HG03439 (cell line): ENCODE measurements at regions not wholly inside any gene's neighbourhood (a gene's known extent, or its start where the extent isn't known, plus 50 kb on each side); places are given as distances from the start of the nearest gene placed in this dataset.

Experiments
- ATAC-seq: cut with Tn5 transposase; IDR thresholded peaks from one replicate; pipeline ENCODE4 v1.9.1; 2021; ENCODE audit warnings: mild to moderate bottlenecking, moderate library complexity; ENCODE audit not compliant: unreplicated experiment

DNA sequence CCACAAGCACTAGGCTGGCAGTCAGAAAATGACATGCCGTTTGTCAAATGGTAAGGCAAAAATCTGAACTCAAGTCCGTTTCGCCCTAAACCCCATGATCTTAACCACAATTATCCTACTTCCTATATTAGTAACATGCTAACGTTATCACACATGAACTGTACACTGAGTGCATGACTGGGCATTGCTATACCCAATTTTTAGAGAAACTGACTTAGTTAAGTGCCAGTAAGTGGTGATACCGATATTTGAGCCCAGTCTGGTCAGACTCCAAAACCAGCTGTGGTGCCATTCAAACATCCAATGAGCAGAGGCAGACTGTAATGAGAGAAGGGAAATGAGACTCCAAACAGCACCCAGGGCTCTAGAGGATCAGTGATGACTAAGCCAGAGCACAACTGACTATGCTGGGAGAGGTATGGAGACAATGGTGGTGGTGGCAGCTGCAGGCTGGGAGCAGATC is 311.7 kb upstream of the PKDCC start:
- ATAC-seq, result peak; percentile 86

DNA sequence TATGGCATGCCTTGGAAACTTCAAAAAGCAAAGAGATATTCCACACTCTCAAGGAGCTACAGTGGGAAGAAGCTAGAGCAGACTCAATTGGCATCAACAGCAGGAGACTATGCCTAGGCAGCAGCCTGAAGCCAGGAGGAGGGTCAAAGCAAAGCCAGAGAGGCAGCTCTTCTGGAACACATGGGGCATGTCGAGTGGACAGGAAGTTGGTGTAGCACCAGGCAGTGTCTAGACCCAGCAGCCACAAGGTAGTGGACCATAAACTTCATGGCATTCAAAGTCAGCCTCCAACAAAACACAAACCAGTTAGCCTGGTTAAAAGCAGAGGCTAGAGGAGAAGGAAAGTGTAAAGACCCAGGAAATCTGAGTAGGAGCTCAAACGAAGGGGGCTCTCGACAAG is 311.2 kb upstream of the PKDCC start:
- peak; percentile 27 for ATAC-seq

DNA sequence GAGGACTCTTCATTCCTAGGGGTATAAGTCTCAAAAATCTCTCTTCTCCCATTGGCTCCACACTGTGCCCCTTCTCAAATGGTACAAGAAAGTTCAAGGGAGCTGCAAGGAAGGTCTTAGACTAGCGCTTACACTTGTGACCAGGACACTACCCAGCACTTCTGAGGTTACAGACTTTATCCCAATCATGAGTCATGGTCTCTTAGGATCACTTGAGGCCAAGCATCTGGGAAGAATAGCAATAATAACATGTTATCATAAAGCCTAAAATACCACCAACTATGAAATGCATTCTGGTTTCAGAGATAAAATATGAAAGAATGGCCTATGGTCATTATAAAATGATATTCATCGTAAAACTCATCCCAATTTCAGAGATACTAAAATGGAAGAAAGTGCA is 309.9 kb upstream of the PKDCC start:
- no peak for ATAC-seq

DNA sequence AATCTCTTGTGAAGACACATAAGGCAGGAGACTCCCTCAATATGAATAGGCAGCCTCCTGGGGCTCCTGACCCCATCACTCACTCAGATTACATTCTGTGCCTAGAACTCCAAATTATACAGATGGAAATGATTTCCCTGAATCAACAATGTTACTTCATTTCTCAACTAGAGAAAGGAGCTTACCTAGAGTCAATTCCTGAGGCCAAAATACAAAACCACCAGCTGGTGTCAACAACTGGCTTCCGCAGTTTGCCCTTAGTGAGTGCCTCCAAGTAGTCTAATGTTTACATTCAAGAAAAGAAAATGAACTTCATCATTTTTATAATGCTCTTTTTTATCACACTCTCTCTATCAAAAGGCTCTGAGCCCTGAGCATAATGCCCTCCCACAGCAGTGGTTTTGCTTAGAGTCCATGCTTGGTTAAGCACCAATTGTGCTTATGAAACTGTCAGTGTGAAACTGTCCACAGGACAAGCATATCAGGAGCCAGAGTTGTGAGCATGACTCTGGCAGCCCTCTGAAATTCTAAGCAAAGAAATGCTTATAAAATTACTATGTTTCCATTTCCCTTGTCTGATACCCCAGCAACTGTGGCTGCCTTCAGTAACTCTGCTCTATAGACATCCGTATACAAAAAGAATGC is 305.7 kb upstream of the PKDCC start:
- peak; percentile 98 for ATAC-seq

DNA sequence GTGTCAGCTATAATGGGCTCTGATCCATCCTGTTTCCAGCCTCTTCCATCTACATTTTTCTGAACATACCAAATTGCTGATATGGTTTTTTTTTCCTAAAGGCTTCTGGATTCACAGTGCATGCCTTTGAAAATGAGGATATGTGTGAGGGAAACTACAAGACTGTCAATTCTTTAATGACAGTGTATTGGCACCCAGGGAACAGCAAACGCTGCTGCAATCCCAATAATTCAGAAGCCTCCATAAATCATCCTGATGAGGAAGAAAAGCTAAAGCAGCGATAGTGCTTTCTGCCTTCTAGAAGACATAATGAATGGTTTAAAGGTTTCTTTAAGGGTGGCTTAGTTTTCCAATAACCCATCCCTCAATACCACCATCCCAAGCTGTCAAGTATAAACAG is 304.5 kb upstream of the PKDCC start:
- no peak for ATAC-seq

DNA sequence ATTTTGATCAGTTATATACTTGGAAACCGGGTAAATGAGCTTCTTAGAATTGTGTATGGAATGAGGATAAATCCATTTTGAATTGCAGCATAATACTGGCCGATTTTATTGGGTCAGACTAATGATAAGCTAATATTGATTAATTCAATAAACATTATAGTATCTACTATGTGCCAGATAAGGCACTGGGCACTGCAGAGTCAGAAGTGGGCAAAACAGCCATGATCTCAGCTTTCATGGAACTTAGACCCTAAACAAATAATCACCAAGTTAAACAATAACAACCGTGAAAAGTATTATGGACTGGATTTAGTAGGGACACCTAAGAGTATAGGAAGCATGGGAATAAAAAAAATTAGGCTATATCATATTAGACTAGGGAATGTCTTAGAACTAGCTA is 297.0 kb upstream of the PKDCC start:
- ATAC-seq, result no peak

DNA sequence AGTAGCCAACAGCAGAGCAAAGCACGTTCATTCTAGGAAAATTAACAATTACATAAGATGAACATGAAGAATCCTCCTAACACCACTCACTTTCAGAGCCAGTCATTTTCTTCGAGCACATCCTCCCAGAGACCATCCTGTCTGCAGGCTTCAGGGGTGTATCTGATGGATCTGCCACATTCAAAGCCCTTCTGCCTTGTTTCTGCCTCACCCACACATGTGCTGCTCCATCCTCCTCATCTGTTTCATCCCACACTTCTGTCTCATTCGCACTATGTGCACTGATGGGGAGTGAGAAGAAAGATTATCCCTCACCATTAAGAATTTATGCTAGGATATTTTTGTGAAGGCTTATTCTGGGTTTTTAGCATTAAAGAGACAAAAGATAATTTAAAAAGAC is 287.9 kb upstream of the PKDCC start:
- no peak for ATAC-seq

DNA sequence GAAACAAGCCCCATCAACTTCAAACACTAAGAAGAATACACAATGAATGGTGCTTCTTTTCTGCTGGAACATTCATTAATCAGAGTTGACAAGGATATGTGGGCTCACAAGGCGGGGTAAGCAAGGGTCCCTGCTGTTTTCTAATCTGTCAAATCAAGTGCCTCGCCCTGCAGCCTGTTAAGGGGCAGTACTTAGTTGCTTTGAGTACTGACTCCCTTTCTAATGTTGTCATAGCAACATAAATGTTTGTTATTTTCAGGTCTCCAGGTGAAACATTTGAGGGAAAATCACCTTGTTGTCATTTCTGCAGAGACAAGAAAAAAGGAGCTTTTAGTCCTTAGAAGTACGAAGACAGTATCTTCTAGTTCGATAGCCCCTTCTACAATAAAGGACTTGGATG is 284.7 kb upstream of the PKDCC start:
- ATAC-seq, result no peak

DNA sequence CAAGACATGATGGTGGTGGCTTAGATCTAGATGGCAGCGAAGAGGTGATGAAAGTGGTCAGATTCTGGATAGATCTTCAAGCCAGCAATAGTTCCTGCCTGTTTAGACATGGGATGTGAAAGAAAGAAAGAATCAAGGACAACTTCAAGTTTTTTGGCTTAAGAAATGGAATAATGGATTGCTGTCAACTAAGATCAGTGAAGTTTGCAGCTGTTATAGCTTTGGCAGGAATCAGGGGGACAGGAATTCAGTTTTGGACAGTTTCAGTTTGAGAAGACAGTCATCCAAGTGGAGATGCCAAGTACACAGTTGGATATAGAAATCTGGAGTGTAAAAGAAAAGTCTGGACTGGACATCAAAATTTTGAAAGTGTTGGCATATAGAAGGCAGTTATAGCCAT is 283.7 kb upstream of the PKDCC start:
- ATAC-seq, result no peak

DNA sequence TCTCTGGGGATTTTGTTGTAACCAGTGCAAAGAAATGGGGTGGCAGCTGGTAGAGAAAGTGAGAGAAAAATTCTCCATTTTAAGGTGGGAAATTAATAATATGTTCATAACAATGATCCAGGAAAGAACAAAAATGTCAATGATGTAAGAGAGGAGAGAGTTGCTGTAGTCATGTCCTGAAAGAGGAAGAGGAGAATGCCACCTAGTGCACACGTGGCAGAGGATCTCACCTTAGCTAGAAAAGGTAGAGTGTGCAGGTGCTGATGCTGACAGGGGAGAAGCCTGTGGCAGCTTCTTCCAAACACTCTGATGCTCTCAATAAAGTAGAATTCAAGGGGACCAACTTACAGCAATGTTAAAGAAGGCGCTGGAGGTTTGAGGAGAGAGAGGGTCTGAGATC is 282.9 kb upstream of the PKDCC start:
- ATAC-seq, result no peak

DNA sequence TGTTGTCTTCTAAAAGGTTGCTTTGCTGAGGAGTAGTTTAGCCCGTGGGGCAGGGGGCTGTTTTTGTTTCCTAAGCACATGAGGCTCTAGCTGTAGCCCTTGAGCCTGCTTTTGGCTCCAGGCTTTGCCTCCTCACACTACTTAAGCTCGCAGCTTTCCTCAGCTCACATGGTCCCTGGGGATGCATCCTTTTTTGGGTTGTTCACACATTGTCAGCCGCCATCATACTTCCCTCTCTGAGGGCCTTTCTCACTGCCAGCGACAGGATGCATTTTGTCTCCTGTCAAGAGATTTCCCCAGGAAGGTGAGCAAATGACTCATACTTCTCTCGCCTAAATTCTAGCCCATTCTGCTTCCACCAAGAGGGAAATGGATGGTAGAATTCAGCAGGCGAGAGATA is 279.5 kb upstream of the PKDCC start:
- no peak for ATAC-seq

DNA sequence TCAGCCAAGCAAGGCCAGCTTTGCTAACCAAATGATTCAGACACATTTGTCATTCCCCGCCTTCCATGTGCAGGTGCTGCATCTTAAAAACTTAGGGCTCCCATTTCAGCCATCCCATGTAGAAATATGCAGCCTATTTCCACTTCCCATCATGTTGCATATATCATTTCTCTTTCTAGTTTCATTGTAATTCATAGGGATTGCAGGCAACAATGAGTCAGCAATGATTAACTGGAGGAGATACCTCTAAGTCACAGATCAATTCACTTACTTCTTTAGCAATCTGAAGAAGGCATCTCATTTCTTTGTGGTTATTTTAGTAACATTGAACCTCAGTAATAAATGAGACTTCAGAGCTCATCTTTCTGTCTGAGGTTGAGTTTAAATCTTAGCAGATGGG is 276.1 kb upstream of the PKDCC start:
- no peak for ATAC-seq

DNA sequence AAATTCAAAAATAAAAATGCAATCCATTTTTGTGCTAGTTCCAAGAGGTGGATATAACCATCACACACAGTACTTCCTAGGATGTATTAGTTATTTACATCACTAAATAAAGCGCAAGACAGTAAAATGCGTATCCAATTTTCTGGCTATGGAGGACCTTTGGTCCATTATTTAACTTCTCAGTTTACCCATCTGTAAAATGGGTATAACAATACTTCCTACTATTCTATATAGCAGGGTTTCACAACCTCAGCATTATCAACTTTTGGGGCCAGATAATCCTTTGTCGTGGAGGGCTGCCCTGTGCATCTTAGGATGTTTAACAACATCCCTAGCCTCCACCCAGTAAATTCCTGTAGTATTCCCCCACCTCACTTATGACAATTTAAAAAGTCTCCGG is 275.1 kb upstream of the PKDCC start:
- no peak for ATAC-seq

DNA sequence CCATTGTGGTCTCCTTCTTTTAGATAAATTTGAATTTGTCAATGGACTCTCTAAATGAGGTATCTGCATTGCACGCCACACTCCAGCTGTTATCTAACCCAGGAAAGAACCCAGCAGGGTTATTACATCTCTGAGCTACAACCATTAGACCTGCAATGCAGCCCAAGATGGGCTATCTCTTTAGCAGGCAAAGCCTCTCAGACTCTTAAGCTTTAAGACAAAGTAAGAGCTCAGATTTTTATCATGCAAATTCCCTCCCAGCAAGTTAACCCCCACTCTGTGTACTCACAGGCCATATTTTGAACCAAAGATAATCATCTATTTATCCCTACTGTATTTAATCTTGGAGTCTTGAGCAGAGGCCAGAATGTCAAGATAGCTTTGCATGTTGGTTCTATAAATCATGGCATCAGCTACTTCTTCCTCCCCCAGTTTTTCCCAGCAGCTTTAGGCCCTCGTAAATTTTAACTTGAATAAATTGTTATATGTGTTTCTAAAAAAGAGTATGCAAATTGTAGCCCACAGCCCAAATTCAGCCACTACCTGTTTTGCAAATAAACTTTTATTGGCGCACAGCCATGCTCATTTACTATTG is 273.7 kb upstream of the PKDCC start:
- ATAC-seq, result no peak

DNA sequence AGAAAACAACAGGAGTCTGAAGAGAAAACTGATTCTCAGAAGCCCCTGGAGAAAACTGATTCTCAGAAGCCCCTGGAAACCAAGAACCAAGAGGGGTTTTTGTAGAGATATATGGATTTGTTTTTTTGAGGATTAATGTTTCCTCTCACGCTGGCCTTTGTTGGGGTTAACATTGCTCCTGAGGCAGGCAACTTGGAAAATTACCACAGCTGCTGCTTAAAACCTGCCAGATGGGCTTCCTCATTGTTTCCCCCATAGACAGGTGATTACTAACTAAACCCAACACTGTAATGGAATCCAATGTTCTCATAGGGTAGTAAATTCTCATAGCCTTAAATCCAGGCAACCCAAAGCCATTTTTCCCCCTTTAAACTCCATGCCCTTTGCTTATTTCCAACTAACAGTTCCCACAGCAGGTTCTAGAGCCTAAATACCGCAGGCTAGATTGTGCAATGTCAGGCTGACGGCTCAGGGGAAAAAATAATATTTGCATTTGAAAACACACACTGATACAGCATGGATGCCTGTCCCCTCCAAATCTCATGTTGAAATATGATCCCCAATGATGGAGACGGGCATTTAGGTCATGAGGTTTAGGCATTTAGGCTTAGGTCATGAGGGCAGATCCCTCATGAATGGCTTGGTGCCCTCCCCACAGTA is 272.3 kb upstream of the PKDCC start:
- ATAC-seq, result no peak

DNA sequence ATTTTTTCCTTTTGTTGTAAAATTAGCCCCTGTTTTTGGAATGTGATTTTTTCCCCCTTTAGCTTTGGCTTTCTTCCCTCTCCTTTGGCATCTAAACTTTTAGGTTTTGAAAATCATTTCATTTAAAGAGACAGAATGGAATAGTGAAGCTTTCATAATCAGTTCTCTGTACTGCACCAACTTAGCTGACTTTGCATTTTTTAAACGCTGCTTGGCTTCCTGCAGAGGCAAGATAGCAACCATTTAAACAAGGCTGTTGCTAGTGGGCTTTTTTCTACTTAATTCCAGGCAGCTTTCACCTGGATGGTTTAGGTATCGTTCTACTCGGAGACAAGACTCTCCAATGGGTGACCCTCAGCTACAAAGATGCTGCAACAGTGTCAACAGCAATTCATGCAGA is 267.9 kb upstream of the PKDCC start:
- ATAC-seq, result no peak

DNA sequence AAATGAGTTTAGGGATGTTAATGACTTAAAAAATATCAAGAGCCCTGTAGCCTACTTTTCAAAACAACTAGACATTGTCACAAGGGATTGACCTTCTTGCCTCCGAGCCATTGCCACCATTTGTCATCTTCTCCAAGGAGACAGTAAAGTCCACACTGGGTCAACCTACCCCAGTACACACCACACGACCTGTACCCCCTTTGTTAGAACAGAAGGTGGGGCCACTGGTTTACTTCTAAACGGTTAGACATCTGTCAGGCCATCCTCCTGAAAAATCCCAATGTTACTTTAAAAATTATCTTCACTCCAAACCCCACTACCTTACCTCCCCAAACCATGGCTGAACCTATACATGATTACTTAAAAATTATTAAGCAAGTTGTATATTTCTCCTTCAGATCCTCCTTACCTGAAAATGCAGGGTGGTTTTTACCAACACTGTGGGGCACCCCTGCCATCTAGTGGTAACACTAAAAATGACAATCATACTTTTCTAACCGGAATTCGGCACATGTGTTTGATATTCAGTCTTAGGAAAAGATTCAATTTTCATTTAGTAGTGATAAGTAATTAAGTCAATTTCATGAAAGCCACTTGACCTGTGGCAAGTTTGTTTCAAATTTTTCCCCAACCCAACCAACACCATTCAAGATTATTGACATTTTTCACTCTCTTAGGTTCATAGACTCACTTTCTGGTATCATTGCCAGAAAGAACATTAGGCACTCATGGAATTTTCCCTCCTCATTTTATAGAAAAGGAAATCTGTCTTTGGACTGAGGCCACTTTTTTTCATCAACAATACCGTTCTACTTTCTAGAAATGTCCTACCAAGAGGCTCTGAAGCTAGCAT is 265.3 kb upstream of the PKDCC start:
- ATAC-seq, result no peak

DNA sequence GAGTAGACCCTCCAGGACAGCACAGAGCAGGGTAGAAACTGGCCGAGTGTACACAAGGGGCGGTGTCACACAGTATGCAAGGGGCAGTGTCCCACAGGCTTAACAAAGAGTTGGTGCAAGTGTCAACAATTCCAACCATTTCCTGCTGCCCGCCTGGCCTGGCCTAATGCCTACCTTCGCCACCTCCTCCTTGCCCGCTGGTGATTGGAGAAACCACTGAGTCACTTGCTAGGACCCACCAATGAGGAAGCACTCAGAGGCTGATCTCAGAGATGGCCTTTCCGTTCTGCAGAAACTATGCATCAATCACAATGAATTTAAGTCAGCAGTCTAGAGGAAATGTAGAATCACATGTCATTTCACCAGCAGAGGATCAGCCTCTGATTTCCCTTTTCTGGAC is 263.3 kb upstream of the PKDCC start:
- ATAC-seq, result no peak

DNA sequence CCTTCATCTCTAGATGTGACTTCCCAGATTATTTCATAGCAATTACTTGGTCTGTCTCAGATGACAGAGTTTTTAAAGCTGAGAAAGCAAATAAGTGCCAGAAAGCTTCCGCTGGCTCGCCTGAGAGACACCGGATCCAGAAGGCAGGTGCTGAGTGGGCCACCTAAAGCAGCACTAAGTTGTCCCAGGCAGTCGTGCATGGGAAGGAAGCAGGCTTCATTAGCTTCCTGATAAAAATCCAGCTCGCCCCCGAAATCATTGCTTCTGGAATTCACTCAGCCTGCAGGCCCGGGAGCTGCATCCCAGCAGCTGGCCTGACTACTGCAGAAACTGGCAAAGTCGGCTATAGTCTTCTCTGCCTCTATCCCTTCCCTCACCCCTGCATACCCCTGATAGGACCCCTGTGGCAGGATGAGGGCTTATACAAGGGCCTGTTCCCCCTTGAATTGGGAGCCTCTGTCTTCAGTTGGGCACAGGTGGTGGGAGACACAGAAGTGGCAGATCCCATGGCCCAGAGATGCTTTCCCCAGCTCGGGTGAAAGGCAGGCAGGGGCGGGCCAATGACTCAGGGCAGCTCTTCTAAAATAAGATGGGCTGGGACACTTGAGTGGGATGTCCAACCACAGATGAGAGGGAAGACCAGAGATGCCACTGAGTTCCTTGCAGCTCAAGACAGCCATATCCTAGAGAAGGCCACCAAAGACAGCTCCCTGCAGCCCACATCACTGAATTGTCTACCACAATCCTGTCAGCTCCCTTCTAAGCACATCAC is 262.4 kb upstream of the PKDCC start:
- ATAC-seq, result no peak

DNA sequence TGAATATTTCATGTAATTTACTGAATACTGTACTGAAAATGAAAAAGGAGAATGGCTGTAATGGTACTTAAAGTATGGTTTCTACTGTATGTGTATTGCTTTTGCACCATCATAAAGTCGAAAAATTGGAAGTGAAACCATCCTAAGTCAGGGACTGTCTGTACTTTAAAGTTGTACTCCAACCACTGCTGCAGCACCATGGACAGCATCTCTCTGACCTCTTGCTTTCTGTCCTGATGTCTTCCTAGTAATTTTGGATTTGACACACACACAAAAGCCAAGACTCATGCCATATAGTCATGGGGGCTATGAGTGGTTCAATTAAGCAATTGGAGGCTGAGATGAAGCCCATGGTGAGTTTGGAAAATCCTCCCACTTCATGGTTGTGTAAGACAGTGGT is 256.3 kb upstream of the PKDCC start:
- no peak for ATAC-seq

DNA sequence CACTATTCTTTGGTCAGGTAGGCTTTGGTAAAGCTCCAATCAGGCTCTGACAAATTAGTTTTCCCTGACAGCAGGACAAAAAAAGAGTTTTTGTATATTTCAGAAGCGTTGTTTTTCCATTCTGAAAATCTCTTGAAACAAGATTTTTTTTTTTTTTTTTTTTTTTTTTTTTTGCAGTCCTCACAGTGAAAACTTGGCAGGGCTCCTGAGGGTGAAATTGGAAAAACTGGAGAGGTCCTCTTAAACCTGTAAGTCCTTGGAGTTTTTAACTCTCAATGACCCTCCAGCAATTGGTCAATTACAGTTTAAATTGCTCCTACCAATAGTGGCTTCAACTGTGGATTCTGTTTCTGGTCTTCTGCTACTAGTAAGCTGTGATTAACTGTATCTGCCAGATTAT is 244.5 kb upstream of the PKDCC start:
- ATAC-seq, result no peak
